GM21717 (cell line): ENCODE measurements at regions not wholly inside any gene's neighbourhood (a gene's known extent, or its start where the extent isn't known, plus 50 kb on each side); places are given as distances from the start of the nearest gene placed in this dataset.
"Not testable (repeated sequence)": the region's sequence is repeated elsewhere in the genome, so short reads cannot be mapped to it uniquely, and the experiment has no call there.

Experiments
- ATAC-seq: cut with Tn5 transposase; IDR thresholded peaks from one replicate; pipeline ENCODE4 v1.9.1; 2021; ENCODE audit warnings: mild to moderate bottlenecking, moderate library complexity; ENCODE audit not compliant: unreplicated experiment

GRCh38 chr3:118803096-118803476 is 231.6 kb downstream of the IGSF11 start:
- ATAC-seq = no peak

DNA sequence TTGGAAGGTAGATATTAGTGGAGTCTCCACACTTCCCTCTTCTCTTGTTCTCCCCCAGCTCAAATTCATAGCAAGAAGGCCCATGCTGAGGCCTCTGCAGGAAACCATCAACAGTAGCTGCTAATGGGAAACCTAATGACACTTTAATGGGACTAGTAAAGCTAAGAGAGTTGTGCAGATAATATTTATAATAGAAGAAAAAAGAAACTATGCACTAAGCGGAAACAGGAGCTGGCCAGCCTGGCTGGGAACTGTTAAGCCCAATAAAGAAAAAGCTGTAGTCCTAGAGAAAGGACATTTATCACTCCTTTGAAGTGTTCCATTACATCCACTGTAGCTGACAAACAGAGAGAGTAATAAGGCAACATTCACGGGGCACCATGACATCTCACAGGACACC is 229.6 kb downstream of the IGSF11 start:
- ATAC-seq = no peak

DNA sequence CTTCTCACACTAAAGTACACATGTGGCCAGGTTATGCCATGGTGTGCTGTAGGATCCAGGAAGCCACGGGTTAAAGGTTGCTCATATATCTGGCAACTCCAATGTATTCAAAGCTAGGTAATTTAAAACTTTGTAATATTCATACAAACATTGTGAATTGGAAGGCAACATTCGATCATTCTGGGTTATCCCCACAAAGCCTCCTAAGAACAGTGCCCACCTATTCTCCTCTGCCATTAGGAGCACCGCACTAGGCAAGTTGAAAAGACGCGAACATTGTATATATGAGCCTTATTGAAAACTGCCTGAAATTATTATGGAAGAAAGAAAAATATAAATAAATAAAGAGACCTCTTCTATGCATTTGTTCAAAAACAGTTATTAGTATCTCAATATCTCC is 228.2 kb downstream of the IGSF11 start:
- no peak for ATAC-seq

GRCh38 chr3:118807349-118807748 is 227.3 kb downstream of the IGSF11 start:
- not testable (repeated sequence) for ATAC-seq

- no peak for ATAC-seq
These were observed 225.9 kb downstream of the IGSF11 start for GRCh38 chr3:118808723-118809122.

DNA sequence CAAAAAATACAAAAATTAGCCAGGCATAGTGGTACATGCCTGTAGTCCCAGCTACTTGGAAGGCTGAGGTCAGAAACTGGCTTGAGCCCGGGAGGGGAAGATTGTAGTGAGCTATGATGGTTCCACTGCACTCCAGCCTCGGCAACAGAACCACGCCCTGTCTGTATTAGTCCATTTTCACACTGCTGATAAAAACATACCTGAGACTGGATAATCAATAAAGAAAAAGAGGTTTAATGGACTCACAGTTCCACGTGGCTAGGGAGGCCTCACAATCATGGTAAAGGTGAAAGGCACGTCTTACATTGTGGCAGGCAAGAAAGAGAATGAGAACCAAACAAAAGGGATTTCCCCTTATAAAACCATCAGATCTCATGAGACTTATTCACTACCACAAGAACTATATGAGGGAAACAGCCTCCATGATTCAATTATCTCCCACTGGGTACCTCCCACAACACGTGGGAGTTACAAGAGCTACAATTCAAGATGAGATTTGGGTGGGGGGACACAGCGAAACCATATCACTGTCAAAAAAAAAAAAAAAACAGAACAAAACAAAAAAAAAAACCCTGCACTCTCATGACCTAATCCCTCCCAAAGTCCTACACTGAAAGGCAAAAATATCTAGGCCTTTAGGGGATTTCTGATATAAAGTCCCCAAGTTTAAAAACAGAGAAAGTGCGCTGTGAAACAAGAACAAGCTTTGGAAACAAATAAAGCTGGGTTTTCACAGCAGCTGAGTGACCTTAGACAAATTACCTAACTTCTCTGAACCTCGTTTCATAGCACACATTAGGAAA is 224.7 kb downstream of the IGSF11 start:
- ATAC-seq = peak; percentile 46

- peak; percentile 29 for ATAC-seq
These were observed 224.1 kb downstream of the IGSF11 start for GRCh38 chr3:118810499-118811035.

- ATAC-seq = no peak
These were observed 223.4 kb downstream of the IGSF11 start for GRCh38 chr3:118811236-118811732.

DNA sequence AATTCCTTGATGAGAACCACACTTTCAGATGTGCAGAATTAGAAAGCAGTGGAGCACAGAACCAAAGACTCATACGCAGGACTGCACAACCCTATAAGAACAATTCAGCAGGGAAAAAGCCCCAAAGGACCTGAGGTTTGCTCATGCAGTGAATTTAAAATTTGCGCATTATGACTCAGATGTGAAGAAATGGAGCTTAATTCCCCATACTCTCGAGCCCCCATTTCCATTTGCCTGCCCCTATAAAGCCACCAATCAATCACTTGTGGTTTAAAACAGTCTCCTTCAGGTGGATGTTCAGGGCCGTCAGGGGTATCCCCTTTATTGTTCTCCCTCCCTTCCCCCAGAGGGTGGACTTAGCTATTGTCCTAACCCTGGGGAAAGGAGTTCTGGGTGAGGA is 221.2 kb downstream of the IGSF11 start:
- no peak for ATAC-seq

DNA sequence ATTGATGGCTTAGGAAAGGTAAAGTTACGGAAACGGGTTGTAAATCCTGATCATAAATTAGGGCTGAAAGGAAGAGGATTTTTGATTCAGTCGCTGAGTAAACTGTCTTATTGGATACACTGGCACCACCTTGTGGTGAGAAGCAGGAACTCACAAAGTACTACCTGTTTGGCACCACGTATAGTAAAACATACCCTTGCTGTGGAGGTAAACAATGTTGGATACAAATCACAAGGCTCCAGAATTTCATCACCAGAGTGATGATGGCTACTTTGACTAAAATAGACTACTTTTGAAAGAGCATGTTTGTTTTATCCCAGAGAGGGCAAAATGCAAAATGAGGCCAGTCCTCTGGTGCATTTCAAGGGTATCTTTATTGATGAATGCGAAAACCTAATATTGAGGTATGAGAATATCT is 216.9 kb downstream of the IGSF11 start:
- ATAC-seq = peak; percentile 70

- ATAC-seq = no peak
These were observed 216.3 kb downstream of the IGSF11 start for GRCh38 chr3:118818386-118818785.

GRCh38 chr3:118823626-118824025 is 211.0 kb downstream of the IGSF11 start:
- no peak for ATAC-seq

GRCh38 chr3:118827446-118827845 is 207.2 kb downstream of the IGSF11 start:
- no peak for ATAC-seq

- no peak for ATAC-seq
These were observed 206.3 kb downstream of the IGSF11 start for GRCh38 chr3:118828351-118828750.

- no peak for ATAC-seq
These were observed 201.6 kb downstream of the IGSF11 start for GRCh38 chr3:118833075-118833474.

- no peak for ATAC-seq
These were observed 195.8 kb downstream of the IGSF11 start for GRCh38 chr3:118838871-118839270.

DNA sequence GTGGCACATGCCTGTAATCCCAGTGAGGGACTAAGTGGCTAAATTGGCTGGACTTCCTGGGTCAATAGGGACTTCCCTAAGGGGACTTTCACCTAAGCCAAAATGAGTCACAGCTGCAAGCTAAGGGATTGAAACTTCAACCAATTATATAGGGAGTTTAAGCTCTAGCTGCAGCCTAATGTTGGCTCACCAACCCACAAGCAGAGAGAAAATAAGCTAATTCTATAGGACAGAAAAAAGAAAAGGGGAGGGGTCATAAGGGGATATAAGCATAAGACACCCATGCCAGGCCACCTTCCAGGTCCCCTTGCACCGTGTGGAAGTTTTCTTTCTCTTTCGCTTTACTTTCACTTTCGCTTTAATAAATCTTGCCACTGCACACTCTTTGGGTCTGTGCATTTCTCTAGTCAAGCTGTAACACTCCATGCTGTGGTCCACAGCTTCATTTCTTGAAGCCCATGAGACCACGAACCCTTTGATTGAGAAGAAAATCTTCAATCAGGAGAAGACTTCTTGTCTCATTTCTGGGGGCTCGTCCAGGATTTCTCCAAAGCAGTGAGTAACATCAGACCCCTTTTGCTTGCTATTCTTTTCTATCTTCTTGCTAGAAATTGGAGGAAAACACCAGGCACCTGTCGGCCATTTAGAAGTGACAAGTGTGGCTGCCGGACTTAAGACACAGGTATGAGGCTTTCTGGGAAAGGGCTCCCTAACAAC is 192.3 kb downstream of the IGSF11 start:
- no peak for ATAC-seq

- no peak for ATAC-seq
These were observed 188.5 kb downstream of the IGSF11 start for GRCh38 chr3:118846176-118846575.
